PC-9 (cell line): ENCODE measurements at regions not wholly inside any gene's neighbourhood (a gene's known extent, or its start where the extent isn't known, plus 50 kb on each side); places are given as distances from the start of the nearest gene placed in this dataset.
"Not testable (repeated sequence)": the region's sequence is repeated elsewhere in the genome, so short reads cannot be mapped to it uniquely, and the experiment has no call there.

Experiments used
- BruUV-seq: library from RNA; stranded (reverse); fragments of 400-500 nt; replicated peaks from 2 replicates; lab custom pipeline; 2021; lab: Mats Ljungman, UMichigan
- CTCF ChIA-PET: fragments of 300-600 bp; sonication (Branson Sonifier 250); formaldehyde crosslinking; loops from one replicate; lab custom pipeline; 2022; ENCODE audit warnings: antibody characterized with exemption; lab: Charles Lee
- POLR2A ChIA-PET: fragments of 300-600 bp; sonication (Branson Sonifier 250); formaldehyde crosslinking; loops from one replicate; lab custom pipeline; 2022; ENCODE audit warnings: antibody characterized with exemption; ENCODE audit not compliant: unreplicated experiment; lab: Charles Lee
- DNase-seq, 2 experiments: peaks; one replicate each; pipeline versions ENCODE4 v3.0.0 to v3.0.0-alpha.2; 2015 to 2022; ENCODE audit warnings: mixed read lengths in 1 of 2
- H2AFZ ChIP-seq: fragments of 200-600 bp; sonication (generic); 2 replicates; pipeline ENCODE4 v1.8.1; 2017; ENCODE audit warnings: antibody characterized with exemption
- H3F3A ChIP-seq: fragments of 200-600 bp; sonication (generic); 2 replicates; pipeline ENCODE4 v1.8.1; 2017; ENCODE audit warnings: antibody characterized with exemption, mild to moderate bottlenecking, low read depth; ENCODE audit not compliant: insufficient read depth
- H3K27ac ChIP-seq: fragments of 200-600 bp; sonication (generic); 2 replicates; pipeline ENCODE4 v1.6.1; 2016; ENCODE audit warnings: mixed run types
- H3K27me3 ChIP-seq: fragments of 200-600 bp; sonication (generic); 2 replicates; pipeline ENCODE4 v1.6.1; 2016; ENCODE audit warnings: low read depth, mixed run types; ENCODE audit not compliant: insufficient read depth
- H3K36me3 ChIP-seq: fragments of 200-600 bp; sonication (generic); 2 replicates; pipeline ENCODE4 v1.6.1; 2016; ENCODE audit warnings: low read depth, mixed run types
- H3K4me1 ChIP-seq: fragments of 200-600 bp; sonication (generic); replicated peaks from 2 replicates; pipeline ENCODE4 v1.6.1; 2016; ENCODE audit warnings: mixed run types; ENCODE audit not compliant: insufficient read depth
- H3K4me2 ChIP-seq: fragments of 200-600 bp; sonication (generic); 2 replicates; pipeline ENCODE4 v1.6.1; 2017; ENCODE audit warnings: mixed run types
- H3K4me3 ChIP-seq: fragments of 200-600 bp; sonication (generic); 2 replicates; pipeline ENCODE4 v1.6.1; 2016; ENCODE audit warnings: mixed run types
- H3K79me2 ChIP-seq: fragments of 200-600 bp; sonication (generic); 2 replicates; pipeline ENCODE4 v1.6.1; 2017; ENCODE audit warnings: low read depth, mixed run types
- H3K9me2 ChIP-seq: fragments of 200-600 bp; sonication (generic); 2 replicates; pipeline ENCODE4 v1.8.1; 2017; ENCODE audit warnings: mild to moderate bottlenecking; ENCODE audit not compliant: insufficient read depth
- H3K9me3 ChIP-seq: fragments of 200-600 bp; sonication (generic); 2 replicates; pipeline ENCODE4 v1.8.1; 2016; ENCODE audit warnings: low read depth; ENCODE audit not compliant: insufficient read depth
- H4K20me1 ChIP-seq: fragments of 200-600 bp; sonication (generic); 2 replicates; pipeline ENCODE4 v1.8.1; 2017; ENCODE audit not compliant: insufficient read depth
- EZH2 ChIP-seq: fragments of 200-600 bp; sonication (generic); IDR thresholded peaks from 2 replicates; pipeline ENCODE4 v1.8.0; 2017; ENCODE audit warnings: antibody characterized with exemption, low read depth
- intact Hi-C: fragments of 100-400 bp; cut with micrococcal nuclease; formaldehyde crosslinking; loops from one replicate; pipeline ENCODE4 v1.10.0; 2022; ENCODE audit not compliant: unreplicated experiment
- TF ChIP-seq, protein P1 (sequence below): fragments of 200-600 bp; sonication (generic); conservative IDR thresholded peaks from 2 replicates; pipeline ENCODE4 v1.6.1; 2017; ENCODE audit warnings: mixed run types, antibody characterized with exemption, mild to moderate bottlenecking, moderate library complexity

DNA sequence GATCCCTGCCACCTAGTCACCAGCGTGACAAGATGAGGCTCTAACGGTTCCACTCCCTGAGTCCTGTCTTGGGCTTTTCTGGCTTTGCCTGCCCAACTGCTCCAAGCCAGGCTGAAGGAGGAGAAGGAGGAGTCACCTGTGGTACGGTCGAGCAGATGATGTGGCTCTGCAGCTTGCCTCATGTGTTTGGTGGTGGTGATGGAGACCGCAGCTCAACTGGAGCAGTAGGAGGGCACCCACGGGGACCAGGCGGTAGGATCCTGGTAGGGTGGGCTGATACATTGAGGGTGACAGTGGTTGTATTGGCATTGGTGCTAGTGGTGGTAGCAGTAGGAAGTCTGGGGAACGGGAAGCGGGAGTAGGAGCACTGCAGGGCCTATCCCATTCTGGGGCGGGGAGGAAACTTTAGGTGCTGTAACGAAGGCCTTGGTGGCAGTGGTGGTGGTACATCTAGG lies 202.8 kb upstream of the WSB1 start:
- H3K79me2 ChIP-seq = no peaks in the 10 kb centered on the region
- no TSS peak for BruUV-seq
- no peak for DNase-seq
- no peaks in the 10 kb centered on the region for H3F3A ChIP-seq
- H2AFZ ChIP-seq = no peak overlapping the region
- peaks cover 28% of the 10 kb centered on the region for H3K27me3 ChIP-seq
- no peaks in the 10 kb centered on the region for H4K20me1 ChIP-seq
- no peak overlapping the region for H3K4me2 ChIP-seq
- ChIA-PET POLR2A (no interaction called here), CTCF (no interaction called here)
- H3K4me3 ChIP-seq = no peak overlapping the region
- intact Hi-C loops = no loop called here
- H3K36me3 ChIP-seq = no peaks in the 10 kb centered on the region
- no peaks in the 10 kb centered on the region for H3K4me1 ChIP-seq
- TF ChIP-seq EZH2 = no peak
- TF ChIP-seq, protein P1, sequence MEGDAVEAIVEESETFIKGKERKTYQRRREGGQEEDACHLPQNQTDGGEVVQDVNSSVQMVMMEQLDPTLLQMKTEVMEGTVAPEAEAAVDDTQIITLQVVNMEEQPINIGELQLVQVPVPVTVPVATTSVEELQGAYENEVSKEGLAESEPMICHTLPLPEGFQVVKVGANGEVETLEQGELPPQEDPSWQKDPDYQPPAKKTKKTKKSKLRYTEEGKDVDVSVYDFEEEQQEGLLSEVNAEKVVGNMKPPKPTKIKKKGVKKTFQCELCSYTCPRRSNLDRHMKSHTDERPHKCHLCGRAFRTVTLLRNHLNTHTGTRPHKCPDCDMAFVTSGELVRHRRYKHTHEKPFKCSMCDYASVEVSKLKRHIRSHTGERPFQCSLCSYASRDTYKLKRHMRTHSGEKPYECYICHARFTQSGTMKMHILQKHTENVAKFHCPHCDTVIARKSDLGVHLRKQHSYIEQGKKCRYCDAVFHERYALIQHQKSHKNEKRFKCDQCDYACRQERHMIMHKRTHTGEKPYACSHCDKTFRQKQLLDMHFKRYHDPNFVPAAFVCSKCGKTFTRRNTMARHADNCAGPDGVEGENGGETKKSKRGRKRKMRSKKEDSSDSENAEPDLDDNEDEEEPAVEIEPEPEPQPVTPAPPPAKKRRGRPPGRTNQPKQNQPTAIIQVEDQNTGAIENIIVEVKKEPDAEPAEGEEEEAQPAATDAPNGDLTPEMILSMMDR = no peak
- H3K9me3 ChIP-seq = no peaks in the 10 kb centered on the region
- H3K27ac ChIP-seq = no peak overlapping the region
- no peaks in the 10 kb centered on the region for H3K9me2 ChIP-seq

DNA sequence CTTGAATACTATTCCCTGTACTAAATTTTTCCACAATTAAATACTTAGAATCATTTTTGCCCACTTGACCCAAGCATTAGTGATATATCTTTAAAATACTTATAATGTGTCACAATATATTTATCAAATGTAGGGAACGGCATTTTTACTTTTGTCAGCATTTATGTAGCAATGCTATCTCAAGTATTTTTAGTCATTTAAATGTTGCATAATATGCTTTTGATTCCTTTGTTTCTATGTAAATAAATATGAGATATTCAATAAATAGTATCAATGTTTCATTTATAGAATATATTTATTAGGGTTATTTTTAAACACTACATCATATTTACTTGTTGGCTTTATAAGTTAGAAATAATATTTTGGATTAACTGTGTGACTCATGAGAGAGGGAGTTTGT lies 199.7 kb upstream of the WSB1 start:
- H4K20me1 ChIP-seq, BruUV-seq, DNase-seq, H3K4me1 ChIP-seq, H3F3A ChIP-seq, POLR2A ChIA-PET, H3K4me2 ChIP-seq, H3K27ac ChIP-seq, intact Hi-C loops, H3K79me2 ChIP-seq, H3K4me3 ChIP-seq, H3K36me3 ChIP-seq, H3K9me3 ChIP-seq, H3K9me2 ChIP-seq, H2AFZ ChIP-seq, CTCF ChIA-PET: not testable (repeated sequence)
- H3K27me3 ChIP-seq = peaks cover 11% of the 10 kb centered on the region

DNA sequence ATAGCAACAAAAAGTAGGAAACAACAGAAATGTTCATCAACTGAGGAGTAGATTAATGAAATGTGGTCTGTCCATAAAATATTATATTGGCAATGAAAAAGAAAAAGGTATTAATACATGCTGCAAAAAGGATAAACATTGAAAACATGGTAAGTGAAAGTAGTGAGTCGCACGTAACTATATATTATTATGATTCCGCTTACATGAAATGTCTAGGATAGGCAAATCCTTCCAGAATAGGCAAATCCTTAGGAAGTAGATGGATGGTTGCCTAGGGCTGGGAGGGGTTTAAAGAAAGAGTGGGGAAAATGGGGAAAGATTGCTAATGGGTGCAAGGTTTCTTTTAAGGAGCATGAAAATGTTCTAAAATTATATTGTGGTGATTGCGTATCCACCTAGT lies 198.1 kb upstream of the WSB1 start:
- H3K4me3 ChIP-seq, H3K9me2 ChIP-seq, H3K36me3 ChIP-seq, DNase-seq, H3K27ac ChIP-seq, H3K4me1 ChIP-seq, POLR2A ChIA-PET, H2AFZ ChIP-seq, H3F3A ChIP-seq, H3K27me3 ChIP-seq, intact Hi-C loops, H3K4me2 ChIP-seq, H3K9me3 ChIP-seq, H3K79me2 ChIP-seq, CTCF ChIA-PET, H4K20me1 ChIP-seq, BruUV-seq: not testable (repeated sequence)

DNA sequence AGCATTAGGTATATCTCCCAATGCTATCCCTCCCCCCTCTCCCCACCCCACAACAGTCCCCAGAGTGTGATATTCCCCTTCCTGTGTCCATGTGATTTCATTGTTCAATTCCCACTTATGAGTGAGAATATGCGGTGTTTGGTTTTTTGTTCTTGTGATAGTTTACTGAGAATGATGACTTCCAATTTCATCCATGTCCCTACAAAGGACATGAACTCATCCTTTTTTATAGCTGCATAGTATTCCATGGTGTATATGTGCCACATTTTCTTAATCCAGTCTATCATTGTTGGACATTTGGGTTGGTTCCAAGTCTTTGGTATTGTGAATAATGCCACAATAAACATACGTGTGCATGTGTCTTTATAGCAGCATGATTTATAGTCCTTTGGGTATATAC lies 194.6 kb upstream of the WSB1 start:
- H3K4me1 ChIP-seq, BruUV-seq, POLR2A ChIA-PET, H3K4me3 ChIP-seq, intact Hi-C loops, DNase-seq, H4K20me1 ChIP-seq, H3K4me2 ChIP-seq, H3K9me2 ChIP-seq, H3K27ac ChIP-seq, CTCF ChIA-PET, H3K27me3 ChIP-seq, H3K9me3 ChIP-seq, H3K79me2 ChIP-seq, H3F3A ChIP-seq, H2AFZ ChIP-seq, H3K36me3 ChIP-seq: not testable (repeated sequence)

DNA sequence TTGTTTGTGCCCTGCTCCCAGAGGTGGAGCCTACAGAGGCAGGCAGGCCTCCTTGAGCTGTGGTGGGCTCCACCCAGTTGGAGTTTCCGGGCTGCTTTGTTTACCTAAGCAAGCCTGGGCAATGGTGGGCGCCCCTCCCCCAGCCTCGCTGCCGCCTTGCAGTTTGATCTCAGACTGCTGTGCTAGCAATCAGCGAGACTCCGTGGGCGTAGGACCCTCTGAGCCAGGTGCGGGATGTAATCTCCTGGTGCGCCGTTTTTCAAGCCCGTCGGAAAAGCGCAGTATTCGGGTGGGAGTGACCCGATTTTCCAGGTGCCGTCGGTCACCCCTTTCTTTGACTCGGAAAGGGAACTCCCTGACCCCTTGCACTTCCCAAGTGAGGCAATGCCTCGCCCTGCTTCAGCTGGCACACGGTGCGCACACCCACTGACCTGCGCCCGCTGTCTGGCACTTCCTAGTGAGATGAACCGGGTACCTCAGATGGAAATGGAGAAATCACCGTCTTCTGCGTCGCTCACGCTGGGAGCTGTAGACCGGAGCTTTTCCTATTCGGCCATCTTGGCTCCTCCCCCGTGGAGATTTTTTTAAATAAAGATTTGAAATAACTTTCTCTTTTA lies 189.2 kb upstream of the WSB1 start:
- not testable (repeated sequence) for H2AFZ ChIP-seq

More for the DNA sequence above, 189.2 kb upstream of the WSB1 start:
- H3K4me3 ChIP-seq, H3F3A ChIP-seq, POLR2A ChIA-PET, H3K36me3 ChIP-seq, H3K9me2 ChIP-seq, H3K4me2 ChIP-seq, CTCF ChIA-PET, H3K79me2 ChIP-seq, H3K4me1 ChIP-seq, DNase-seq, BruUV-seq, intact Hi-C loops, H3K27ac ChIP-seq, H3K9me3 ChIP-seq, H3K27me3 ChIP-seq, H4K20me1 ChIP-seq: not testable (repeated sequence)
